HG03571 (cell line): ENCODE measurements at regions not wholly inside any gene's neighbourhood (a gene's known extent, or its start where the extent isn't known, plus 50 kb on each side); places are given as distances from the start of the nearest gene placed in this dataset.

Experiments
- ATAC-seq: cut with Tn5 transposase; IDR thresholded peaks from one replicate; pipeline ENCODE4 v1.9.1; 2021; ENCODE audit not compliant: unreplicated experiment

DNA sequence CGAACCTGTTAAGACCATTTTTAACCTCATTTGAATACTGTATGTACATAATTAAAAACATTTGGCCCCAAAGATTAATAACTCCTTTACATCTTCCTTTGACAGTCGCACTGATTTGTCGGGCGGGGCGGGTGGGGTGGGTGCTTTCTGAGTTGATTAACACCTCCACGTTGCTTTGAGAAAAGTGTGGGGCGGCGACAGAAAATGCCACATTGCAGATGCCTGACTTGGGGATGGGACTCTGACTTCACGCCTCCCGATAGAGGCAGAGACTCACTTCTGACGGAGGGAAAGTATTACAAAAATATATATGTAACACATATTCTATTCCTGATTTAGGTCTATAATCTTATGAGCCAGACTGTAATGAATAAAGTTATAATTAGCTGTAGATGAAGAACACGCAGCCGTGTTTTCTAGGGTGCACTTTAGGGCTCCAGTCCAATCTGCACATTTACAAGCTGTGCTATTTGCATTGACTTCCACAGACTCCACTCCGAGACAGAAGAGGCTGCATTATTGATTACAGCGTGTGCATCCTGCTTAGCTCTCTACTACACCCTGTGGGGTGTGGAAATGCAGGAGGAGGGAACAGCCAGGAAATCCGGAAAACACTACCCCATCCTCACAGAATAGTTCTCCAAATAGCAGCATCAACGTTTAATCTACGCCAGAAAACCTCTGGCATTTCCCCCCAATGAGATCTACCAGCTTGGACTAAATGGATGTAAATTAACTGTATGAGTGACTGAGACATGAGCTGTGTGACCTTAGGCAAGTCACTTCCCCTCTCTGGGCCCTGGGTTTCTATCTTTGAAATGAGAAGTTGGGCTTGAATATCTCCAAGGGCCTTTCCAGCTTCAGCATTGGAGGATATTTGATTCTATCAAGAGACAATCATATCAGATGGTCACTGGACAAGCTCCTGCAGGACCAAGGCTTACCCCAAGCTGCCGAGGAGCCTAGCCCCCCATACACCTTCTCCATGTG, 308.0 kb downstream of the RRAGC start:
- ATAC-seq: no peak

DNA sequence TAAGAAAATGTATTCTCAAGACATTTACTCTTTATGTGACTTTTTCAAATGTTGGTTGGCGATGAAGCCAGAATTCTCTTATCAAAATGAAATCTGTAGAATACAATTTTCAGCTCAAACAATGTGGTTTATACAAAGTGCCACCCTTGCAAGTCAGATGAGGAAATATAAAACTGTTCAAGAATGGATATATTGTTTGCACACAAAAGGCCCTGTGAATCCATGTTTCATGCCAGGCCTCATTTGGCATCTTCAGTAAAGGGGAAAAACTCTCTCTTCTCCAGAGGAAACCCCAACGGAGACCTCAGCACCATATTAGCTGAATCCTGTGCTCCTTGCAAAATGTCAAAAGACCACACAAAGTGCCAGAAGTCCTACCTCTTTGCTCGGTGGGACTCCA, 310.4 kb downstream of the RRAGC start:
- no peak for ATAC-seq

DNA sequence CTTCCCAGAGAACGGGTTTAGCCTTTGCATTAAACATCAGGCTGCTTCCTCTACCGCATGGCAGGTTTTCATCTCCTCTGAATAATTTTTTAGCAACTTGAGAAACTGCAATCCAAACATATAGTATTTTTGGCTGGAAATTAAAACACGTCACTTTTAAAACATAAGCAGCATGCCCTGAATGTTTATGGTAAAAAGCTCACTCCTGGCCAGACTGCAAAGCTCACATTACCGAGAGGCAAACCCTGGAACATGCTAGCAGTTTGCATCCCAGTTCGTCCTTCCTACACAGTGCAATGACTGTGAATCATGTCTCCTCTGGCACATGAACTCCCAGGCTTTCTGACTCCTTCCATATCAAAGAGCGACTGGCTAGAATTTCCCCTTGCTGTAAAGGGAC, 312.3 kb downstream of the RRAGC start:
- no peak for ATAC-seq

DNA sequence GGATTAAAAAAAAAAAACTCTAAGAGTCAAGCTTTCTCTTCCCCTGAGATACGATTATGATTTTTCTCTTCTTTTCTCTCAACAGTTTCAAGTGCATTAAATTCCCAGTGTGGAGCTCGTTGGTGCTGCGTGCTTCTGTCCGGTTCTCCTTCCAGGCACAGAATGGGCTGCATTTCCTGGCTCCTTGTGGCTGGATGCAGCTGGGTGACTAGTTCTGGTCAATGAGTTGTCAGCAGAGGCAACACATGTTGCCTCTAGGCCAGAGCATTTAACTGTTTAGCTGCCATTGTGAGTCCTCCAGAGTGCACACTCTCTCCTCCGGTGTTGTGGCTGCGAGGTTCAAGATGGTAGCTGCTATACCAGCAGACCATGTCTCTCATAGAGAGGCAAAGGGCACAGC, 312.9 kb downstream of the RRAGC start:
- no peak for ATAC-seq

DNA sequence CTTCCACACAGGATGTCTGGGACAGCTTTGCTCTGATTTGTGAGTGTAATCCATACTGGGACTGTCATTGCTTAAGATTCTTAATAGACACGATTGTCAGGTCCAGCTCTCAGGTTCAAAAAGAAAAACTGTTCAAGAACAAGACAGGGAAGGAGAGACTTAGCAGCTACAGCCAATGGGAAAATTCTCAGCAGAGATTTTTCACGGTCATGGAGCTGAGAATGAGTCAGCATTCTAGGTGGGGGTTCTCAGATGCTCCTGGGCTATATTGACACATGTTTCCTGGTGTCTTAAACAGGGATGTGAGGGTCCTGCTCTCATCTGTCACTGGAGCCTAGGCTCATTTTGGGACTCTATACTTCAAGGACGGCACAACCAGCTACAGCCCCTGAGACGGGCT, 318.3 kb downstream of the RRAGC start:
- no peak for ATAC-seq

DNA sequence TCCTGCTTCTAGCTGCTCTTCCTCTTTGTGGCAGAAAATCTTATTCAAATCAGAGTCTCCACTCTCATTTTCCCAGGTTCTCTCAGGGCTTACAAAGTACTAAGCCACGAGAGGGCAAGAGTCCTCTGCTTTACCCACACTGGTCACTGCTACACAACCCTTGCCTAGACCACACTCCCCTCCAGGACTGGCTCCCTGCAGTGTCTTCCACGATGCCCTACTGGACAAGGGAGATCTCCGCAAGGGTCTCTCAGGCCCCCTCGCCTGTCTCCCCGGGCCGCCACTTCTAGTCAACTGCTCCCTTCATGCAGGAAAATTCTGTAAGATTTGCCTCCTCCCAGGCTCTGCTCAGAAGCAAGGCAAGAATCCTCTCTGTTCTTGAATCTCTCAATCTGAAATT, 319.6 kb downstream of the RRAGC start:
- ATAC-seq: no peak

DNA sequence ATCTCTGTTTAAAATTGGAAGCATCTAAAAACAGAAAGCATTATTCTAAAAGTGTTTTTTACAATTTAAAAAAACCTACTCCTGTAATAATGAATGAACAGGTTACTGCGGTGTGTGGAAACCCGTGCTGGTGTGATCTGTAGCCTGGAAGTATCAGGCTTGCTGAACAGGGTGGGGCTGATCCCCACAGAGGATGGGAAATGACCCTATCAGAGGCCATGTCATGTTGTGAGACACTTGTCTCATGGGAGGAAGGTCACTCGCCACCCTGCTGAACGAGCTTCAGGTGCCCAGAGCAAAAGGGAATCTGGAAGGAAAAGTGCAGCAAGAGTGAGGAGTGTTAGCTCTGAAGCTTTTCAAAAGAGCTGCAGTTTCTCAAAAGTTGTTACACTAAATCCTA, 320.7 kb downstream of the RRAGC start:
- ATAC-seq: no peak

DNA sequence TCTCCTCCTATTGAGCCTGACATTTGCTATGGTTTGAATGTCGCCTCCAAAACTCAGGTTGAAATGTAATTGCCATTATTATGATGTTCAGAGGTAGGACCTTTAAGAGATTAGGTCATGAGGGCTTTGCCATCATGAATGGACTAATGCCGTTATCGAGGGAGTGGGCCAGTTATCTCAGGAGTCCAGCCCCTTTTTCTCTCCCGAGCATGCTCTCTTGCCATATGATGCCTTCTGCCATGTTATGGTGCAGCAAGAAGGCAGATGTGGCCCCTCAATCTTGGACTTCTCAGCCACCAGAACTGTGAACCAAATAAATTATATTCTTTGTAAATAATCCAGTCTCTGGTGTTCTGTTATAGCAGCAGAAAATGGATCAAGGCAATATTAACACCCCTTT, 323.5 kb downstream of the RRAGC start:
- ATAC-seq: no peak

DNA sequence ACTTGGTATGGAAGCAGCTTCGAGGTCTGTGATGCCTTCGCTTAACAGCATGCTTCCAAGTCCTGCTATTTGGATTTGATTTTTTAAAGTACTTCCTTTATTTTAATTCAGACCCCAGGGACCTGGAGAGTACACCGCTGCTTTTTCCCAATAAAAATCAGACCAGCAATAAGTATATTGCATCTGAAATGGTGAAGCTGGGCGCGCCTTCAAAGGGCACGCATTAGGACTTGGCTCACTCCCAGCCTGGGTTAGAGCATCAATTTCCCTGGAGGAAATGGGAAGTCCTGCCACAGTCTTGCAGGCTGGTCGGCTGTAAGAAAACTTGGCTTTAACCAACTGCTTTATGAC, 325.1 kb downstream of the RRAGC start:
- no peak for ATAC-seq

DNA sequence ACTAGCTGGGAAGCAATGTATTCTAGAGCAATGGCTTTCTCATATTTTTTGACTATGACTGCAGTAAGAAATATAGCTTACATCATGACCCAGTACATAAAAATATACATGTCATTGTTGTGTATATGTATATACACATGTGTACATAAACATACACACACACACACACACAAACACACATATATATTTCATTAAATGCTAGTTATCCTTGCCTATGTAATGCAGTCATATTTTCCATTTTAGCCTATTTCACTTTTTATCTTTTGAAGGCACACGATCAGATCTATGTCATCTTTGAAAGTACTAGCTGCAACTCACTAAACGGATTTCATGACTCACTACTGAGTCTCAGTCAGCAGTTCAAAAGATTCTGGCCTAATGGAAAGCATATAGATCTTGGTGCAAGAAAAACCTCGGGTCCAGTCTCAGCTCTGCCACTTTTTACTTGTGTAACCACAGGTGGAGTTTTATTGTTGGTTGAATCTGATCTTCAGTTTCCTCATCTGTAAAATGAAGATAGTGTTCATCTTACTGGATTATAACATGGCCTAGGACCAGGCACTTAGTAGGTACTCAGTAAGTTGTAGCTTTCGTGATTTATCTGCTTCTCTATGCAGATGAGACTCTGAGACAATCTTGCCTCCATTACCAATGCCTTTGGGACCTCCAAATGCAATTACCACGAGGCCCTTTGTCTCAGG, 325.6 kb downstream of the RRAGC start:
- ATAC-seq: no peak

DNA sequence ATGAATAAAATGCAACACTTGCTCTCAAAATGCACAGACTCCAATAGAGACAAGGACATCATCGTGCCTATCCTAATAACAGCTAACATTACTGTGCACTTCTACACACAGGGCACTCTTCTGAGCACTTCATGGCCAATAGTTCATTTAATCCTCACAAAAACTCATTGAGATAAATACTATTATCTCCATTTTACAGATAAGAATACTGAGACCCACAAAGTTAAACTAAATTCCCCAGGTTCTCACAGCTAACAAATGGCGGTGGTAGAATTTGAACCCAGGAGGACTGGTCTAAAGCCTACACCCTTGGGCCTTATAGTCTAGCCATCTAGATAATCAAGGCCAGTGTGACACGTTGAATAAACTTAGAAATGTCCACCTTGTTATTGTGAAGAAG, 328.6 kb downstream of the RRAGC start:
- ATAC-seq: no peak

DNA sequence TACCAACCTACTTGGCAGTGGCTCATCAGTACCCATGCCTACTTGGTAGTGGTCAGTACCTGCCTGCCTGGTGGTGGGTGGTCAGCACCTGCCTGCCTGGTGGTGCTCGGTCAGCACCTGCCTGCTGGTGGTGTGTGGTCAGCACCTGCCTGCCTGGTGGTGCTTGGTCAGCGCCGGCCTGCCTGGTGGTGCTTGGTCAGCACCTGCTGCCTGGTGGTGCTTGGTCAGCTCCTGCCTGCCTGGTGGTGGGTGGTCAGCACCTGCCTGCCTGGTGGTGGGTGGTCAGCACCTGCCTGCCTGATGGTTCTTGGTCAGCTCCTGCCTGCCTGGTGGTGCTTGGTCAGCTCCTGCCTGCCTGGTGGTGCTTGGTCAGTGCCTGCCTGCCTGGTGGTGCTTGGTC, 329.6 kb downstream of the RRAGC start:
- no peak for ATAC-seq

DNA sequence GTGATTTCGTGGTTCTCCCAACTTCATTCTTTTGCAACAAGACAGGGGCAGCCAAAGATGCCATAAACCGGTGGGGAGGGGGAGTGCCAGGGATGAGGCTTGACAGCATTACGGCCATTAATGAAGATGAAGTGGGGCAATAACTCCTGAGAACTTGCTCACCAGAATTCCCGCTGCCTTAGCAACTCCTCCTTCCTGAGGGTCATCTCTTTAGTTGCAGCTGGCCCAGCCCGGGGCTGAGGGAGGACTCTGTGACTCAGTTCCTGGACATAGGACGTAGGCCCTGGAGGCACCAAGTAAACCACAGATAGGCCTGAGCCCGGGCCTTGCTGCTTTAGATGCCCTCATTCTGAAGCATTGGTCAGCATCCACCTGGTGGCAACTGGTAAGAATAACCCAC, 330.2 kb downstream of the RRAGC start:
- no peak for ATAC-seq

DNA sequence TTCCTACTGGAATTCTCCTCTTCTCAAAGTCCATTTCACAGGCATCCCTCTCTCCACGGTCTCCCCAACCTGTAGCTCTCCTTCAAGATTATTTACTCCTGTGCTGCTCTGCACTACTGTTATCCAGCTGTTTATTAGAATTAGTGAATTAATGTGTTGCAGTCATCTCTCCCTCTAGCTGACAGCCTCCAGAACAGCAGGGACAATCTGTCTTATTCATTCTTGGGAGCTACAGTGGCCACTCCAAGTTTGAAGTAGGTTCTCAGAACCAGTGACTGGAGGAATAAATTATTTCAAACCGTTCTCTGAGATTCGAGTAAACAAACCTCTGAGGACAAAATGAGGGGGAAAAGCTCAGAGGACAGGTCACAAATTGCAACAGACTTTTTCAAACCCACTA, 330.9 kb downstream of the RRAGC start:
- ATAC-seq: no peak

DNA sequence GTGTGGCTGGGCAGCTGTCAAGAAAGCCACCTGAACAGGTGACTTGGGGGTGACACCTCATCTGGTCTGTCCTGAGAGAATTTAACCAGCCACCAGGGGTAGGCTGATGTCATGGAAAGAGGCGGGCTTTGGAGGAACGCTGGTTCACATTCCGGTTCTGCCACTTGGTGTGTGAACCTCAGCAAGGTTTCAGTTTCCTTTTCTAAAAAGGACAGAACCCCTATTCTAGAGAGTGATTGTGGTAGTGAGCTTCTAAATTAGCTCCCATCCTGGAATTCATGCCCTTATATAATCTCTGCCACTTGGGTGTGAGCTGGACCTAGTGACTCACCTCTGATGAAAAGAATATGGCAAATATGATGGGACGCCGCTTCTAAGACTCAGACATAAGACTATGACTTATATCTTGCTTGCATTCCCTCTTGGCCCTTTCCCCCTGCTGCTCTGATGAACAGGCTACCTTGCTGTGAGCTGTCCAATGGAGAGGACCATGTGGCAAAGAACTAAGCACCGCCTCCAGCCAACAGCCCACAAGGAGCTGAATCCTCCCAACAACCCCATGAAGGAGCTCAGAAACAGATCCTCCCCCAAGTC, 332.1 kb downstream of the RRAGC start:
- ATAC-seq: peak; percentile 71

DNA sequence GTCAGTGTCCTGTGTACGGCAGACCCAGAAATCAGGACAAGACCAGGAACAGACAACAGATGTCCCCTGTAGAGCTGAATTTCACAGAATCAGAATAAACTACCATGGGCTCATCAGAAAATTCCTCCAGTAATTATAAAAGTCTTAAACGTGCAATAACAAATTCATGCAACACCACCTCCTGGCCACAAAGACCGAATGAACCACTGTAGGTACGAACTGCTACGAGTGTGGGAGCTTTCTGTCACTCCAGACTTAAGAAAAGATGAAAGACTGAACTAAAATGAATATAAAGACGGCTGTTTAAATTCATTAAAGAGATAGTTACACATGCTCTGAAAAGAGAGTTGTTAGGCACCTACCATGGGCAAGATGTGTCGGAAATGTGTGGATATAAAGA, 333.5 kb downstream of the RRAGC start:
- no peak for ATAC-seq

DNA sequence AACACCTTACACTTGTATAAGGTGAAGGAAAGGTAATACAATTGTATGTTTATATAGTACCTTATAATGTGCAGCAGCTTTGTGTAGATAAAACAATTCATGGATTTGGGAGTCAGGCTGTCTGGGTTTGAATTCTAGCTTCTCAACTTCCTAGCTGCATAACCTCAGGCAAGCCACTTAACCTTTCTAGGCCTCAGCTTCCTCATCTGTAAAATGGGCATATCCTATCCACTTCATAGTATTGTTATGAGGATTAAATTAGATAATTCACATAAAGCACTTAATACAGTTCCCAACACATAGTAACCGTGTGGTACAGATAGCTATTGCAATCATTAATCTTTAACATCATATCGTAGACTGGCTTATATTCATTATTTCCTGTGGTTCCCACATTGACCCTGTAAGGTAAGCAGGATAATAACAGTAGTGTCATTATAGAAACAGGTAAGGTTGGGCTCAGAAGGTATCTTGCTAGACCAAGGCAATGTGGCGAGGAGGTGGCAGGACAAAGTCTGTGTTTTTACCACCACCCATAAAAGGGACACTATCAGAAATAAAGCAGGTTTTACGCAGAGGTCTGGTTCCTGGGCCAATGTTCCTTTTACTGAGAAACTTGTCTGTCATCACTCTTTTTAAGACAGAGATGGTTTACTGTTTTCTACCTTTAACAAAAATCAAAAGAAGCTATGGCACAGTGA, 334.1 kb downstream of the RRAGC start:
- no peak for ATAC-seq

DNA sequence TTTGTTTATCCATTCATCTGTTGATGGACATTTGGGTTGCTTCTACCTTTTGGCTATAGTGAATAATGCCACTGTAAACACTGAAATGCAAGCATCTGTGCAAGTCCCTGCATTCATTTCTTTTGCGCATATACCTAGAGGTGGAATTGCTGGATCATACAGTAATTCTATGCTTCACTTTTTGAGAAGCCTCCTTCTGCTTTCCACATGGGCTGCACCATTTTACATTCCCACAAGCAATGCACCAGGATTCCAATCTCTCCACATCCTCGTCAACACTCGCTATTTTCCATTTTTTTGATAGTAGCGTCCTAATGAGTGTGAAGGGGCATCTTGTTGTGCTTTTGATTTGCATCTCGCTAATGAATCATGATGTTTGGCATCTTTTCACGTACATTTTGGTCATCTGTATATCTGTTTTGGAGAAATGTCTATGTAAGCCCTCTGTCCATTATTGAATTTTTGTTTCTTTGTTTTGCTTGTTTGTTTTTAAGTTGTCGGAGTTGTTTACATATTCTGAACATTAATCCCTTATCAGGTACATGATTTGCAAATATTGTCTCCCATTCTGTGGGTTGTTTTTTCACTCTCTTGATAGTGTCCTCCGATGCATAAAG, 335.4 kb downstream of the RRAGC start:
- no peak for ATAC-seq

DNA sequence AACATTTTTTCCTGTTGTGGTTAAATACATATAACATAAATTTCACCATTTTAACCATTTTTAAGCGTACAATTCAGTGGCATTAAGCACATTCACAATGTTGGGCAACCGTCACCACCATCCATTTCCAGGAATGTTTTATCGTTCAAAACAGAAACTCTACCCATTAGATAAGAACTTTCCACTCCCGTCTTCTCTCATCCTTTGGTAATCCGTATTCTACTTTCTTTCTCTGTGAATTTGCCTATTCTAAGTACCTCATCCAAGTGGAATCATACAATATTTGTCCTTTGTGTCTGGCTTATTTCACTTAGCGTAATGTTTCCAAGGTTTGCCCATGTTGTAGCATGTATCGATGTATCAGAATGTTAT, 336.0 kb downstream of the RRAGC start:
- ATAC-seq: no peak

DNA sequence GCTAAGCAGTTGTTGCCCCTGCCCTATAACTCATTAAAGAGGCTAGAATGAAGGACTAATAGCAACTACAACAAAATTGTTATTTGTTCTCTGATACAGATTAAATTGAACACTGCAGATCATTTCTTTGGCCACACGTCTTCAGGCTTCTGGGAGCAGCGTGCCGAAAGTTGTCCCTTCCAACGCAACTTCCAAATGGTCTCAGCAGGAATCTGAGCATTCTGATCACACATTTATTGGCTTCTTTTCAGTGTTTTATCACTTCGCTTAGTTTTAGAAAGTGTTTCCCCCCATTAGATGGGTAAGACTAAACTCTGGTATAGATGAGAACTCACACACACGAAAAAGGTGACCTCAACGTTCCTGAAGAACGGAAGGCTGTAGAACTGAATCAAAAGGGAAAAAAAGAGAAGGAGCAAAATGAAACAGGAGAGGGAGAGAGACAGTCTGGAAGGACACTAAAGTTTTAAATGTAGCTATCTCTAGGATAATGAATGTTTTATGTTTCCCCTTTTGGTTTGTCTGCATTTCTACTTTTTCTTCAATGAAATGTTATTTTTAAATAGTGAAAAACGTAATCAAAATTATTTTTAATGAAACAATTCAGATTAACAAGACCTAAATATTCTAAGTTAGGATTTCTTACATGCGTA, 336.5 kb downstream of the RRAGC start:
- no peak for ATAC-seq

DNA sequence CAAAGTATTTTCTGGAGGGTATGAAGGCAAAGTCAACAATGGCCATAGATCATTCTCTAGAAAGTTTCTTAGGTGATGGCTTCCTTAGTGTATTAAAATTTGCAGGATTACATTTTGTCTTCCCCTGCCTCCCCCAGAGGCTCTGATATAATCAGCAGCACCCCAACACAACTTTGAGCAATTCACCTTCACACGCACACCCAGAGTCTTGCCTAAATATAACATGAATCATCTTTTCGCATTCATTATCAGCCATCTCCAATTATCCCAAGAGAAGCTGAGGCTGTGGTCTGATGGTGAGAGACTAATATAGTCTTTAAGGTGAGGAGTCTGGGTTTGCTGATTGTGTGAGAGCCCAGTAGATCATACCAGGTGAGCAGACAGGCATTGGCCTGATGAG, 343.0 kb downstream of the RRAGC start:
- ATAC-seq: no peak
